D341Med (cell line): ENCODE measurements at regions not wholly inside any gene's neighbourhood (a gene's known extent, or its start where the extent isn't known, plus 50 kb on each side); places are given as distances from the start of the nearest gene placed in this dataset.

Source experiments
- DNase-seq: peaks from one replicate; pipeline ENCODE4 v3.0.0; 2012; ENCODE audit warnings: low spot score

GRCh38 chr9:17970277-17970676, 391.4 kb downstream of the SH3GL2 start:
- no peak for DNase-seq

GRCh38 chr9:17978773-17979172, 399.9 kb downstream of the SH3GL2 start:
- no peak for DNase-seq

GRCh38 chr9:17986595-17986994, 407.7 kb downstream of the SH3GL2 start:
- DNase-seq: no peak

GRCh38 chr9:17987189-17987588, 408.3 kb downstream of the SH3GL2 start:
- no peak for DNase-seq

- no peak for DNase-seq
Observed at GRCh38 chr9:17988489-17988888, 409.6 kb downstream of the SH3GL2 start.

GRCh38 chr9:17990602-17991001, 411.7 kb downstream of the SH3GL2 start:
- no peak for DNase-seq

GRCh38 chr9:17993024-17993423, 414.2 kb downstream of the SH3GL2 start:
- DNase-seq: no peak

GRCh38 chr9:17994695-17995425, 416.0 kb downstream of the SH3GL2 start:
- no peak for DNase-seq

- DNase-seq: no peak
Observed at GRCh38 chr9:17996728-17997127, 417.9 kb downstream of the SH3GL2 start.

- no peak for DNase-seq
Observed at GRCh38 chr9:18002718-18003438, 424.0 kb downstream of the SH3GL2 start.

- no peak for DNase-seq
Observed at GRCh38 chr9:18006591-18006990, 427.7 kb downstream of the SH3GL2 start.

- no peak for DNase-seq
Observed at GRCh38 chr9:18007621-18008020, 428.8 kb downstream of the SH3GL2 start.

GRCh38 chr9:18009902-18010301, 431.0 kb downstream of the SH3GL2 start:
- DNase-seq: no peak

GRCh38 chr9:18010492-18010891, 431.6 kb downstream of the SH3GL2 start:
- no peak for DNase-seq

- DNase-seq: no peak
Observed at GRCh38 chr9:18012170-18012569, 433.3 kb downstream of the SH3GL2 start.

- DNase-seq: no peak
Observed at GRCh38 chr9:18014556-18014955, 435.7 kb downstream of the SH3GL2 start.

GRCh38 chr9:18015116-18015515, 436.2 kb downstream of the SH3GL2 start:
- no peak for DNase-seq

GRCh38 chr9:18017136-18017535, 438.3 kb downstream of the SH3GL2 start:
- DNase-seq: no peak

- DNase-seq: no peak
Observed at GRCh38 chr9:18018221-18018620, 439.4 kb downstream of the SH3GL2 start.

GRCh38 chr9:18018661-18019060, 439.8 kb downstream of the SH3GL2 start:
- DNase-seq: no peak

GRCh38 chr9:18020121-18020745, 441.4 kb downstream of the SH3GL2 start:
- no peak for DNase-seq

GRCh38 chr9:18022642-18023041, 443.8 kb downstream of the SH3GL2 start:
- no peak for DNase-seq

GRCh38 chr9:18023332-18023731, 444.5 kb downstream of the SH3GL2 start:
- no peak for DNase-seq
